ENCODE measurements at regions not wholly inside any gene's neighbourhood (a gene's known extent, or its start where the extent isn't known, plus 50 kb on each side); places are given as distances from the start of the nearest gene placed in this dataset.

DNA sequence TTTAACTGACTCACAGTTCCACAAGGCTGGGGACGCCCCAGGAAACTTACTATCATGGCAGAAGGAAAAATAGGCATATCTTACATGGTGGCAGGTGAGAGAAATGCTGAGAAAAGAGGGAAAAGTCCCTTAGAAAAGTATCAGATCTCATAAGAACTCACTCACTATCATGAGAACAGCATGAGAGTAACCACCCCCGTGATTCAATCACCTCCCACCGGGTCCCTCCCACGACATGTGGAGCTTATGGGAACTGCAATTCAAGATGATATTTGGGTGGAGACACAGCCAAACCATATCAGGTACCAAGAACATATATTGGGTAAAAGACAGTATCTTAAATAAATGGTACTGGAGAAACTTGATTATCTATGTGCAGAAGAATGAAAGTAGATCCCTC, 100.3 kb upstream of the FAR2 start:
- TF ChIP-seq, protein P1, sequence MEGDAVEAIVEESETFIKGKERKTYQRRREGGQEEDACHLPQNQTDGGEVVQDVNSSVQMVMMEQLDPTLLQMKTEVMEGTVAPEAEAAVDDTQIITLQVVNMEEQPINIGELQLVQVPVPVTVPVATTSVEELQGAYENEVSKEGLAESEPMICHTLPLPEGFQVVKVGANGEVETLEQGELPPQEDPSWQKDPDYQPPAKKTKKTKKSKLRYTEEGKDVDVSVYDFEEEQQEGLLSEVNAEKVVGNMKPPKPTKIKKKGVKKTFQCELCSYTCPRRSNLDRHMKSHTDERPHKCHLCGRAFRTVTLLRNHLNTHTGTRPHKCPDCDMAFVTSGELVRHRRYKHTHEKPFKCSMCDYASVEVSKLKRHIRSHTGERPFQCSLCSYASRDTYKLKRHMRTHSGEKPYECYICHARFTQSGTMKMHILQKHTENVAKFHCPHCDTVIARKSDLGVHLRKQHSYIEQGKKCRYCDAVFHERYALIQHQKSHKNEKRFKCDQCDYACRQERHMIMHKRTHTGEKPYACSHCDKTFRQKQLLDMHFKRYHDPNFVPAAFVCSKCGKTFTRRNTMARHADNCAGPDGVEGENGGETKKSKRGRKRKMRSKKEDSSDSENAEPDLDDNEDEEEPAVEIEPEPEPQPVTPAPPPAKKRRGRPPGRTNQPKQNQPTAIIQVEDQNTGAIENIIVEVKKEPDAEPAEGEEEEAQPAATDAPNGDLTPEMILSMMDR (IDR thresholded peaks at IDR 0.05), result no peak
- TF ChIP-seq POLR2A (IDR thresholded peaks at IDR 0.05), result no peak
- no peak for TF ChIP-seq EP300 (IDR thresholded peaks at IDR 0.05)
